Testis (tissue), 2 donors: ENCODE measurements at regions not wholly inside any gene's neighbourhood (a gene's known extent, or its start where the extent isn't known, plus 50 kb on each side); places are given as distances from the start of the nearest gene placed in this dataset.

Experiments
- DNase-seq: peaks from one replicate; pipeline ENCODE4 v3.0.0-alpha.2; 2019
- H3K27ac ChIP-seq, 2 donors: fragments of 200-600 bp; sonication (generic); one replicate each; pipeline ENCODE4 v1.5.1; 2019
- H3K27me3 ChIP-seq: fragments of 200-600 bp; sonication (generic); one replicate; pipeline ENCODE4 v1.5.1; 2019
- H3K36me3 ChIP-seq: fragments of 200-600 bp; sonication (generic); one replicate; pipeline ENCODE4 v1.5.1; 2017; ENCODE audit warnings: low read depth; ENCODE audit errors: missing control alignments
- H3K4me1 ChIP-seq: fragments of 200-600 bp; sonication (generic); one replicate; pipeline ENCODE4 v1.5.1; 2019
- H3K4me3 ChIP-seq, 2 donors: fragments of 200-600 bp; sonication (generic); one replicate each; pipeline ENCODE4 v1.5.1; 2017 to 2019
- H3K9me3 ChIP-seq: fragments of 200-600 bp; sonication (generic); one replicate; pipeline ENCODE4 v1.5.1; 2017
- POLR2A ChIP-seq: fragments of 450-650 bp; IDR thresholded peaks from one replicate; pipeline ENCODE4 v1.6.1; 2017; ENCODE audit warnings: antibody characterized with exemption, mild to moderate bottlenecking, moderate library complexity
- WGBS, 2 donors: methylation state at CpG; one replicate each; pipeline ENCODE4 v1.1.5; 2018; 5-methylcytosine and 5-hydroxymethylcytosine counted together
- intact Hi-C: fragments of 100-400 bp; cut with DNase I; formaldehyde crosslinking; loops from one replicate; pipeline ENCODE4 v1.15.1; 2023; ENCODE audit warnings: low total_unique reads
- TF ChIP-seq, protein P1 (sequence below), 3 experiments: fragments of 450-650 bp in 2 of 3; fragments of 200-600 bp in 1 of 3; sonication (generic) in 1 of 3; IDR thresholded peaks; one replicate each; pipeline ENCODE4 v1.5.1; 2016 to 2019; ENCODE audit warnings: antibody characterized with exemption in 3 of 3, mild to moderate bottlenecking in 2 of 3, moderate library complexity in 1 of 3

- Histone ChIP-seq H3K4me3 (no peak overlapping the region), H3K9me3 (no peaks in the 10 kb centered on the region), H3K4me1 (no peaks in the 10 kb centered on the region), H3K27ac (no peak overlapping the region), H3K36me3 (no peaks in the 10 kb centered on the region), H3K27me3 (no peaks in the 10 kb centered on the region)
- no peak for TF ChIP-seq POLR2A
- TF ChIP-seq, protein P1, sequence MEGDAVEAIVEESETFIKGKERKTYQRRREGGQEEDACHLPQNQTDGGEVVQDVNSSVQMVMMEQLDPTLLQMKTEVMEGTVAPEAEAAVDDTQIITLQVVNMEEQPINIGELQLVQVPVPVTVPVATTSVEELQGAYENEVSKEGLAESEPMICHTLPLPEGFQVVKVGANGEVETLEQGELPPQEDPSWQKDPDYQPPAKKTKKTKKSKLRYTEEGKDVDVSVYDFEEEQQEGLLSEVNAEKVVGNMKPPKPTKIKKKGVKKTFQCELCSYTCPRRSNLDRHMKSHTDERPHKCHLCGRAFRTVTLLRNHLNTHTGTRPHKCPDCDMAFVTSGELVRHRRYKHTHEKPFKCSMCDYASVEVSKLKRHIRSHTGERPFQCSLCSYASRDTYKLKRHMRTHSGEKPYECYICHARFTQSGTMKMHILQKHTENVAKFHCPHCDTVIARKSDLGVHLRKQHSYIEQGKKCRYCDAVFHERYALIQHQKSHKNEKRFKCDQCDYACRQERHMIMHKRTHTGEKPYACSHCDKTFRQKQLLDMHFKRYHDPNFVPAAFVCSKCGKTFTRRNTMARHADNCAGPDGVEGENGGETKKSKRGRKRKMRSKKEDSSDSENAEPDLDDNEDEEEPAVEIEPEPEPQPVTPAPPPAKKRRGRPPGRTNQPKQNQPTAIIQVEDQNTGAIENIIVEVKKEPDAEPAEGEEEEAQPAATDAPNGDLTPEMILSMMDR (IDR thresholded peaks at IDR 0.05) = no peak
- WGBS, 2 donors = 91 to 95% methylated on average over 5 of the region's 5 CpGs
- DNase-seq = no peak
- intact Hi-C loops = no loop called here
These were observed 309.8 kb upstream of the TMEM132C start for GRCh38 chr12:127957001-127957660.

DNA sequence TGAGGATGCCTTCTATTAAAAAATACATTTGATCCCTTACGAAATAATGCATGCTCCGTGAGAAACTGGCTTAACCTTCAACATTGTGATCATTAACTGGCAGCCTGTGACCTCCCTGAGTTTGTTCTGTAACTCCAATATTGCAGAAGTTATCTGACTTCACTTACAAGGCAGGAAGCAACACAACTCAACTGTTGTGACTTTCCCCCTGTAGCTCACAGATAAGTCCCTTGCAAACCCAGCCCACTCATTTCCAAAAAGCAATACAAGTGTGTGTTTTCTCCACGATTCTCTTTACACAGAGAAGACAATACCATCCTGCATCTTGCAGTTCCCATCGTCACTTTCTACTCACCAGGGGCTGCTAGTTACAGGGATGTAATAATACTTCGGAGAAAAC, 304.7 kb upstream of the TMEM132C start:
- DNase-seq = no peak
- H3K36me3 ChIP-seq = no peaks in the 10 kb centered on the region
- no peak overlapping the region for H3K4me3 ChIP-seq
- no peaks in the 10 kb centered on the region for H3K9me3 ChIP-seq
- no peaks in the 10 kb centered on the region for H3K4me1 ChIP-seq
- no peak for TF ChIP-seq POLR2A
- TF ChIP-seq, protein P1 (IDR thresholded peaks at IDR 0.05) = no peak
- no peaks in the 10 kb centered on the region for H3K27me3 ChIP-seq
- 54 to 58% methylated on average over 5 of the region's 5 CpGs for WGBS, 2 donors
- intact Hi-C loops = no loop called here
- H3K27ac ChIP-seq = no peak overlapping the region

DNA sequence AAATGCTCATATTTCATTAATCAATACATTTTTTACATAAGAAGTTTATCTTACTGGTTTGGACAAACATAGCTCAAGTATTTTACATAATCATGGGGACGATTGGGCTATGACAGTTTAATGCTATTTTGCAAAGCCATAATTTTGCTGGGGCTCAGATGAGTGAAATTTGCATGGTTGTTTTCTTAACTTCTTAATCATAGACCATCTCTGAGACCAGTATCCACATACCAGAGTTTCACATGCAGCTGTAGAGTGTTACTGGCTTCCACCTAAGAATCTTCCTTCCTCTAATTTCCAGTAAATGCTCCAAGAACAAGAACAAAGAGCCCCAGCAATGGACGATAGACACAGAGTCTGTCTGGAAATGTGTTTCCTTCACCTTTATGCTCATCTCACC, 303.0 kb upstream of the TMEM132C start:
- H3K4me3 ChIP-seq = no peak overlapping the region
- no peaks in the 10 kb centered on the region for H3K27me3 ChIP-seq
- H3K9me3 ChIP-seq = no peaks in the 10 kb centered on the region
- no peaks in the 10 kb centered on the region for H3K4me1 ChIP-seq
- H3K36me3 ChIP-seq = no peaks in the 10 kb centered on the region
- intact Hi-C loops = no loop called here
- TF ChIP-seq, protein P1 (IDR thresholded peaks at IDR 0.05) = no peak
- no peak for TF ChIP-seq POLR2A
- no peak for DNase-seq
- H3K27ac ChIP-seq = no peak overlapping the region
- 44 to 57% methylated on average over 2 of the region's 2 CpGs for WGBS, 2 donors

DNA sequence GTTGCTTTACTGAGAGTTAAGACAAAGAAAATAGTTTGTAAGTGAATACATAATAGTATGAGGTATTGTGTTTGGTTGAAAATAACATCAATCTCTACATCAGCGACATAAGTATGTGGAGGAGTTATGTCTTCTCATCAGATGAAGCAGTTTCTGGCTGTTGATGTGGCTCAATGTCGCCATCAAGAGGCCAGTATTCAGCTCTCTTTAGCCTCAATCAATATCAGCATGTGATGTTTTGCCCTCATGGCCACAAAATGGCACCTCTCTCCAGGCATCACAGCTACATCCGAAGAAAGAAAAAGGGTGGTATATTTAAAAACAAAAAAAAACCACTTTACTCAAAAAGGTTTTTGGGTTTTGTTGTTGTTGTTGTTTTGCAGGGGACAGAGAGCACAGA, 302.3 kb upstream of the TMEM132C start:
- Histone ChIP-seq H3K9me3 (no peaks in the 10 kb centered on the region), H3K36me3 (no peaks in the 10 kb centered on the region), H3K27me3 (no peaks in the 10 kb centered on the region), H3K27ac (no peak overlapping the region), H3K4me3 (no peak overlapping the region), H3K4me1 (no peaks in the 10 kb centered on the region)
- TF ChIP-seq, protein P1 (IDR thresholded peaks at IDR 0.05) = no peak
- TF ChIP-seq POLR2A = no peak
- intact Hi-C loops = no loop called here
- WGBS, 2 donors = 81 to 85% methylated on average over 3 of the region's 3 CpGs
- DNase-seq = no peak

DNA sequence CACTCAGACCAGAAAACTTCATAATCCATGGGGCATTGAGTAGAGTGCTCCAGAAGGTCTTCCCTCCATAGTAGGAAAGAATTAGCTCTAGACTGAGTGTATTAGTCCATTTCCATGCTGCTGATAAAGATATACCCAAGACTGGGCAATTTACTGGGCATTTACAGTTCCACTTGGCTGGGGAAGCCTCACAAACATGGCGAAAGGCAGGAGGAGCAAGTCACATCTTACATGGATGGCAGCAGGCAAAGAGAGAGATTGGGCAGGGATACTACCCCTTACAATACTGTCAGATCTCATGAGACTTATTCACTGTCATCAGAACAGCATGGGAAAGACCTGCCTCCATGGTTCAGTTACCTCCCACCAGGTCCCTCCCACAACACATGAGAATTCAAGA, 300.6 kb upstream of the TMEM132C start:
- WGBS, 2 donors = 100% methylated on average over 1 of the region's 1 CpG
- H3K27ac ChIP-seq = no peak overlapping the region
- H3K27me3 ChIP-seq = no peaks in the 10 kb centered on the region
- intact Hi-C loops = no loop called here
- no peaks in the 10 kb centered on the region for H3K36me3 ChIP-seq
- no peaks in the 10 kb centered on the region for H3K9me3 ChIP-seq
- no peak for DNase-seq
- no peaks in the 10 kb centered on the region for H3K4me1 ChIP-seq
- no peak for TF ChIP-seq POLR2A
- TF ChIP-seq, protein P1 (IDR thresholded peaks at IDR 0.05) = no peak
- H3K4me3 ChIP-seq = no peak overlapping the region
